H1 (cell line): ENCODE measurements at regions not wholly inside any gene's neighbourhood (a gene's known extent, or its start where the extent isn't known, plus 50 kb on each side); places are given as distances from the start of the nearest gene placed in this dataset.

Experiments used
- CTCF ChIA-PET: fragments of 300-600 bp; sonication (Branson Sonifier 250); formaldehyde crosslinking; loops from one replicate; lab custom pipeline; 2021; ENCODE audit not compliant: partially characterized antibody; lab: Charles Lee
- POLR2A ChIA-PET: fragments of 300-600 bp; sonication (Branson Sonifier 250); formaldehyde crosslinking; loops from one replicate; lab custom pipeline; 2021; ENCODE audit warnings: inconsistent platforms; ENCODE audit not compliant: partially characterized antibody; lab: Charles Lee
- DNase-seq, 2 experiments: peaks; one replicate each; pipeline versions ENCODE4 v3.0.0 to v3.0.0-alpha.2; 2010 to 2022; ENCODE audit warnings: low spot score in 2 of 2, low read depth in 1 of 2, mixed read lengths in 1 of 2
- FAIRE-seq: peaks from 2 replicates; lab custom pipeline; 2011; peaks lifted over from hg19 to GRCh38; lab: Jason Lieb, UNC
- H2AFZ ChIP-seq: 2 replicates; pipeline ENCODE4 v1.8.1; 2012; ENCODE audit warnings: low read length, inconsistent platforms
- H2AK5ac ChIP-seq: 2 replicates; pipeline ENCODE4 v1.6.1; 2013; ENCODE audit warnings: low read depth, low read length
- H2BK120ac ChIP-seq: replicated peaks from 2 replicates; pipeline ENCODE3; 2013; ENCODE audit warnings: low read depth, low read length, inconsistent platforms
- H2BK12ac ChIP-seq: 2 replicates; pipeline ENCODE4 v1.6.1; 2013; ENCODE audit warnings: low read depth, low read length
- H2BK15ac ChIP-seq: 2 replicates; pipeline ENCODE4 v1.6.1; 2013; ENCODE audit warnings: low read length
- H2BK20ac ChIP-seq: 2 replicates; pipeline ENCODE4 v1.6.1; 2013; ENCODE audit warnings: low read length
- H2BK5ac ChIP-seq: 2 replicates; pipeline ENCODE4 v1.6.1; 2013; ENCODE audit warnings: low read depth, low read length
- H3K14ac ChIP-seq: 2 replicates; pipeline ENCODE4 v1.6.1; 2013; ENCODE audit warnings: inconsistent platforms; ENCODE audit not compliant: insufficient read length
- H3K18ac ChIP-seq: 2 replicates; pipeline ENCODE4 v1.6.1; 2013; ENCODE audit warnings: low read length; ENCODE audit errors: extremely low read depth
- H3K23ac ChIP-seq: 2 replicates; pipeline ENCODE4 v1.6.1; 2013; ENCODE audit warnings: inconsistent platforms; ENCODE audit not compliant: insufficient read length
- H3K23me2 ChIP-seq: 2 replicates; pipeline ENCODE4 v1.6.1; 2013; ENCODE audit warnings: low read depth, low read length
- H3K27ac ChIP-seq: 2 replicates; pipeline ENCODE4 v1.6.1; 2011; ENCODE audit warnings: low read depth, low read length, inconsistent platforms
- H3K27me3 ChIP-seq, 4 experiments: replicated peaks in 1 of 4; 1 replicate in 1 of 4; 2 replicates in 3 of 4; pipeline versions ENCODE4 v1.6.1 to v1.8.1; 2011 to 2013; ENCODE audit warnings: low read length in 3 of 4, mild to moderate bottlenecking in 3 of 4, inconsistent platforms in 2 of 4, mixed read lengths in 2 of 4, moderate library complexity in 1 of 4; ENCODE audit not compliant: control insufficient read depth in 3 of 4, insufficient read depth in 3 of 4; ENCODE audit errors: extremely low read depth in 1 of 4
- H3K36me3 ChIP-seq, 4 experiments: 2 replicates each; pipeline versions ENCODE4 v1.6.1 to v1.8.1; 2011 to 2013; ENCODE audit warnings: mild to moderate bottlenecking in 4 of 4, low read length in 3 of 4, moderate library complexity in 2 of 4, control low read depth in 1 of 4, inconsistent platforms in 1 of 4; ENCODE audit not compliant: insufficient read depth in 4 of 4, control insufficient read depth in 2 of 4
- H3K4ac ChIP-seq: replicated peaks from 2 replicates; pipeline ENCODE3; 2013; ENCODE audit warnings: low read length, low read depth, mixed read lengths, inconsistent platforms; ENCODE audit not compliant: insufficient read length
- H3K4me1 ChIP-seq, 4 experiments: replicated peaks in 1 of 4; 1 replicate in 1 of 4; 2 replicates in 3 of 4; pipeline versions ENCODE4 v1.6.1 to v1.8.1; 2011 to 2013; ENCODE audit warnings: low read length in 3 of 4, inconsistent platforms in 2 of 4, mixed read lengths in 1 of 4; ENCODE audit not compliant: insufficient read depth in 4 of 4, control insufficient read depth in 3 of 4
- H3K4me2 ChIP-seq, 2 experiments: 2 replicates each; pipeline versions ENCODE4 v1.6.1 to v1.8.1; 2011 to 2013; ENCODE audit warnings: low read depth in 2 of 2, low read length in 2 of 2, control low read depth in 1 of 2, inconsistent platforms in 1 of 2, mild to moderate bottlenecking in 1 of 2; ENCODE audit not compliant: insufficient read depth in 1 of 2
- H3K4me3 ChIP-seq, 4 experiments: fragments of 200-600, 300-600 bp in 1 of 4; sonication (generic), shearing (Covaris generic), sonication (Bioruptor Twin) in 1 of 4; 2 replicates each; pipeline versions ENCODE4 v1.5.1 to v1.8.1; 2011 to 2016; ENCODE audit warnings: low read length in 4 of 4, low read depth in 3 of 4, control low read depth in 2 of 4, inconsistent platforms in 2 of 4, mild to moderate bottlenecking in 2 of 4, mixed read lengths in 1 of 4, moderate library complexity in 1 of 4; ENCODE audit not compliant: insufficient read depth in 2 of 4; ENCODE audit errors: extremely low read depth in 1 of 4
- H3K56ac ChIP-seq: replicated peaks from 2 replicates; pipeline ENCODE3; 2013; ENCODE audit warnings: low read depth, mild to moderate bottlenecking, mixed read lengths, low read length, inconsistent platforms; ENCODE audit not compliant: insufficient read length
- H3K79me1 ChIP-seq: 2 replicates; pipeline ENCODE4 v1.6.1; 2013; ENCODE audit warnings: low read depth, low read length, control low read depth
- H3K79me2 ChIP-seq, 2 experiments: 2 replicates each; pipeline versions ENCODE4 v1.6.1 to v1.8.1; 2012 to 2013; ENCODE audit warnings: low read length in 2 of 2, mild to moderate bottlenecking in 2 of 2, inconsistent platforms in 1 of 2; ENCODE audit not compliant: insufficient read depth in 2 of 2, control insufficient read depth in 1 of 2
- H3K9ac ChIP-seq, 4 experiments: replicated peaks in 1 of 4; 1 replicate in 1 of 4; 2 replicates in 3 of 4; pipeline versions ENCODE4 v1.6.1 to v1.8.1; 2011 to 2013; ENCODE audit warnings: low read depth in 3 of 4, low read length in 3 of 4, control low read depth in 2 of 4, mild to moderate bottlenecking in 2 of 4, moderate library complexity in 2 of 4, inconsistent platforms in 1 of 4; ENCODE audit errors: extremely low read depth in 1 of 4
- H3K9me3 ChIP-seq, 2 experiments: 2 replicates each; pipeline versions ENCODE4 v1.6.1 to v1.8.1; 2012 to 2013; ENCODE audit warnings: mild to moderate bottlenecking in 2 of 2, moderate library complexity in 2 of 2, control low read depth in 1 of 2, inconsistent platforms in 1 of 2, low read depth in 1 of 2, low read length in 1 of 2, mixed read lengths in 1 of 2; ENCODE audit not compliant: insufficient read depth in 2 of 2
- H4K20me1 ChIP-seq, 2 experiments: replicated peaks in 1 of 2; 2 replicates each; pipeline versions ENCODE3 to v1.8.1; 2011 to 2013; ENCODE audit warnings: inconsistent platforms in 2 of 2, low read length in 2 of 2, mild to moderate bottlenecking in 1 of 2; ENCODE audit not compliant: insufficient read depth in 2 of 2, control insufficient read depth in 1 of 2
- H4K5ac ChIP-seq: 2 replicates; pipeline ENCODE4 v1.6.1; 2013; ENCODE audit warnings: low read length, low read depth, mixed read lengths, inconsistent platforms; ENCODE audit not compliant: insufficient read length
- H4K8ac ChIP-seq: 2 replicates; pipeline ENCODE4 v1.8.0; 2013; ENCODE audit warnings: mild to moderate bottlenecking, moderate library complexity, low read length, inconsistent platforms; ENCODE audit not compliant: insufficient read depth; ENCODE audit errors: extremely low read depth
- H4K91ac ChIP-seq: replicated peaks from 2 replicates; pipeline ENCODE3; 2013; ENCODE audit warnings: low read length, mixed read lengths, inconsistent platforms; ENCODE audit not compliant: insufficient read length
- BRCA1 ChIP-seq: IDR thresholded peaks from 2 replicates; pipeline ENCODE4 v1.6.1; 2012; ENCODE audit warnings: low read depth, low read length, improper control_type of control experiment
- CBX8 ChIP-seq: fragments of 300-800, 300-1000 bp; sonication (generic); IDR thresholded peaks from 2 replicates; pipeline ENCODE4 v1.7.1; 2016; ENCODE audit warnings: low read depth, low read length, borderline replicate concordance
- CREB1 ChIP-seq: IDR thresholded peaks from 2 replicates; pipeline ENCODE4 v1.6.1; 2012; ENCODE audit warnings: inconsistent platforms
- EGR1 ChIP-seq: IDR thresholded peaks from 2 replicates; pipeline ENCODE4 v1.6.1; 2011; ENCODE audit warnings: low read depth, low read length, borderline replicate concordance
- FOSL1 ChIP-seq: IDR thresholded peaks from 2 replicates; pipeline ENCODE4 v1.6.1; 2011; ENCODE audit warnings: mild to moderate bottlenecking, low read depth, low read length, moderate library complexity; ENCODE audit not compliant: insufficient read depth
- HDAC2 ChIP-seq, 2 experiments: fragments of 300-600 bp in 1 of 2; sonication (generic) in 1 of 2; IDR thresholded peaks; 2 replicates each; pipeline ENCODE4 v1.6.1; 2011 to 2012; ENCODE audit warnings: low read depth in 2 of 2, low read length in 2 of 2, mild to moderate bottlenecking in 2 of 2, moderate library complexity in 2 of 2, borderline replicate concordance in 1 of 2, inconsistent platforms in 1 of 2
- JUND ChIP-seq: IDR thresholded peaks from 2 replicates; pipeline ENCODE4 v1.6.1; 2011; ENCODE audit warnings: mild to moderate bottlenecking, improper control_type of control experiment, low read length
- KDM1A ChIP-seq: fragments of 200-600, 300-600 bp; sonication (generic); IDR thresholded peaks from 2 replicates; pipeline ENCODE4 v1.7.1; 2016; ENCODE audit warnings: mild to moderate bottlenecking, low read length, borderline replicate concordance
- MAX ChIP-seq: IDR thresholded peaks from 2 replicates; pipeline ENCODE4 v1.6.1; 2012; ENCODE audit warnings: inconsistent platforms
- NANOG ChIP-seq: IDR thresholded peaks from 2 replicates; pipeline ENCODE4 v1.6.1; 2011; ENCODE audit warnings: low read length, low read depth, mild to moderate bottlenecking, inconsistent platforms; ENCODE audit not compliant: insufficient read depth, poor library complexity, severe bottlenecking
- NRF1 ChIP-seq: IDR thresholded peaks from 2 replicates; pipeline ENCODE4 v1.6.1; 2011; ENCODE audit warnings: mild to moderate bottlenecking, low read depth, low read length, improper control_type of control experiment
- POLR2A ChIP-seq, 2 experiments: IDR thresholded peaks; 1 replicate in 1 of 2; 2 replicates in 1 of 2; pipeline ENCODE4 v1.6.1; 2011; ENCODE audit warnings: low read depth in 2 of 2, low read length in 2 of 2, mild to moderate bottlenecking in 2 of 2; ENCODE audit errors: control extremely low read depth in 1 of 2
- TAF1 ChIP-seq: IDR thresholded peaks from 2 replicates; pipeline ENCODE4 v1.6.1; 2011; ENCODE audit warnings: mild to moderate bottlenecking, low read depth, low read length
- TCF12 ChIP-seq: IDR thresholded peaks from 2 replicates; pipeline ENCODE4 v1.6.1; 2011; ENCODE audit warnings: low read depth, mild to moderate bottlenecking, low read length
- YY1 ChIP-seq: IDR thresholded peaks from 2 replicates; pipeline ENCODE4 v1.6.1; 2011; ENCODE audit warnings: low read depth, mild to moderate bottlenecking, low read length
- WGBS, 2 experiments: shearing (Covaris generic) in 1 of 2; methylation state at CpG; one replicate each; pipeline versions ENCODE4 v1.1.6 to v1.1.7; 2013 to 2015; ENCODE audit warnings: low lambda C conversion rate in 2 of 2, mixed read lengths in 2 of 2, inconsistent platforms in 1 of 2, low coverage in 1 of 2, missing lambda C conversion rate in 1 of 2; ENCODE audit not compliant: insufficient replicate concordance in 2 of 2, insufficient coverage in 1 of 2, insufficient read length in 1 of 2; ENCODE audit errors: extremely low coverage in 1 of 2, missing lambda C conversion rate in 1 of 2; 5-methylcytosine and 5-hydroxymethylcytosine counted together

GRCh38 chr11:128289048-128289447, 298.3 kb downstream of the ETS1 start:
- no peak overlapping the region for H4K8ac ChIP-seq
- H3K27me3 ChIP-seq: no peaks in the 10 kb centered on the region
- H2BK20ac ChIP-seq: no peak overlapping the region
- H3K36me3 ChIP-seq: no peaks in the 10 kb centered on the region
- FAIRE-seq: no peak
- H2BK5ac ChIP-seq: no peak overlapping the region
- CTCF ChIA-PET: interaction anchor here (0.7 to 12.9 kb wide), 18 partner anchors 9 to 512 kb away, joined by 3 to 133 read pairs (median 4); no protein-coding TSS in a partner anchor
- H2BK15ac ChIP-seq: no peak overlapping the region
- no peaks in the 10 kb centered on the region for H3K4me1 ChIP-seq
- POLR2A ChIA-PET: interaction anchor here (0.7 kb wide), 1 partner anchor 200 kb away, joined by 3 read pairs; no protein-coding TSS in a partner anchor
- no peak for TF ChIP-seq EGR1
- no peak for TF ChIP-seq CREB1
- TF ChIP-seq NRF1: no peak
- TF ChIP-seq TCF12: no peak
- TF ChIP-seq BRCA1: no peak
- TF ChIP-seq MAX: no peak
- TF ChIP-seq JUND: no peak
- no peak for TF ChIP-seq TAF1
- no peak for TF ChIP-seq HDAC2 (IDR thresholded peaks at IDR 0.05; ENCODE audit: borderline replicate concordance in 1 of 2, low read depth in 2 of 2, low read length in 2 of 2)
- TF ChIP-seq KDM1A: no peak
- TF ChIP-seq FOSL1: no peak
- TF ChIP-seq CBX8: no peak
- no peak for TF ChIP-seq YY1
- TF ChIP-seq POLR2A (IDR thresholded peaks at IDR 0.05; ENCODE audit: control extremely low read depth in 1 of 2, low read depth in 2 of 2, low read length in 2 of 2): no peak
- no peak for TF ChIP-seq NANOG
- H3K23ac ChIP-seq: no peak overlapping the region
- H3K18ac ChIP-seq: no peak overlapping the region
- no peak overlapping the region for H4K91ac ChIP-seq
- no peak overlapping the region for H3K4ac ChIP-seq
- DNase-seq: no peak
- H2AFZ ChIP-seq: no peak overlapping the region
- H3K9ac ChIP-seq: no peak overlapping the region
- no peak overlapping the region for H2AK5ac ChIP-seq
- no peak overlapping the region for H3K27ac ChIP-seq
- no peak overlapping the region for H2BK120ac ChIP-seq
- no peaks in the 10 kb centered on the region for H3K79me1 ChIP-seq
- H3K79me2 ChIP-seq: no peaks in the 10 kb centered on the region
- no peaks in the 10 kb centered on the region for H3K23me2 ChIP-seq
- 87% methylated on average over 7 of the region's 7 CpGs; no CpG with 5 or more reads in 1 of the 2 experiments for WGBS, 2 experiments
- no peak overlapping the region for H3K4me3 ChIP-seq
- H2BK12ac ChIP-seq: no peak overlapping the region
- H4K5ac ChIP-seq: no peak overlapping the region
- no peak overlapping the region for H3K4me2 ChIP-seq
- no peak overlapping the region for H3K14ac ChIP-seq
- H4K20me1 ChIP-seq: no peaks in the 10 kb centered on the region
- H3K56ac ChIP-seq: no peak overlapping the region
- no peaks in the 10 kb centered on the region for H3K9me3 ChIP-seq
